Osteocyte (in vitro differentiated cells): ENCODE measurements at regions not wholly inside any gene's neighbourhood (a gene's known extent, or its start where the extent isn't known, plus 50 kb on each side); places are given as distances from the start of the nearest gene placed in this dataset.

Experiments
- DNase-seq: peaks from one replicate; pipeline ENCODE4 v3.0.0; 2021; ENCODE audit warnings: mixed read lengths; ENCODE audit not compliant: unreplicated experiment; ENCODE audit errors: extremely low spot score
- H3K27ac Mint-ChIP-seq: one replicate; pipeline ENCODE4 v1.8.0; 2021; ENCODE audit warnings: mild to moderate bottlenecking, mixed read lengths; ENCODE audit not compliant: unreplicated experiment
- H3K27me3 Mint-ChIP-seq: one replicate; pipeline ENCODE4 v1.8.0; 2021; ENCODE audit warnings: mixed read lengths; ENCODE audit not compliant: unreplicated experiment
- H3K36me3 Mint-ChIP-seq: one replicate; pipeline ENCODE4 v1.8.0; 2021; ENCODE audit warnings: mixed read lengths; ENCODE audit not compliant: unreplicated experiment
- H3K4me1 Mint-ChIP-seq: one replicate; pipeline ENCODE4 v1.8.0; 2021; ENCODE audit warnings: mixed read lengths; ENCODE audit not compliant: unreplicated experiment
- H3K4me3 Mint-ChIP-seq: one replicate; pipeline ENCODE4 v1.8.0; 2021; ENCODE audit warnings: mild to moderate bottlenecking, moderate library complexity, mixed read lengths; ENCODE audit not compliant: unreplicated experiment
- H3K9me3 Mint-ChIP-seq: one replicate; pipeline ENCODE4 v1.8.0; 2021; ENCODE audit warnings: mixed read lengths; ENCODE audit not compliant: unreplicated experiment
- TF ChIP-seq, protein P1 (sequence below): fragments of 200-600 bp; sonication (generic); IDR thresholded peaks from 2 replicates; pipeline ENCODE4 v1.5.0; 2021; ENCODE audit warnings: antibody characterized with exemption, mild to moderate bottlenecking, moderate library complexity

DNA sequence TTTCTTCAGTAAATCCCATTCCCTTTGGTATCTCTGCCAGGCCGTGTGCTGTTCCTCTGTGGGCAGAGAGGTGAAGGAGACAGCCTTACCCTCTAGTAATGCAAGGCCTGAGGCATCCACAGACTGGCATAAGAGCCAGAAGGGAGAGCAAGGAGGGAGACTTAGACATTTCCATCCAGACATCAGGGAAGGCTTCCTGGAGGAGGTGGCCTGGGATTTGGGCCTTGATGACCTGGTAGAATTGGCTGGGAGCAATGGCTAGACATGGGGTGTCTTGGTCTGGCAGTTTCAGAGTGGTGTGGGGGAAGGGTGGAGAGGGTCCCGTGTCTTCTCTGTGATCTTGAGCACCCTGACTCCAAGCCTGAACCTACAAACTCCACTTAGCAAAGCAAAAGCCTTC, 81.8 kb downstream of the RHOB start:
- peaks cover 40% of the 10 kb centered on the region for H3K4me1 Mint-ChIP-seq
- H3K9me3 Mint-ChIP-seq: no peaks in the 10 kb centered on the region
- no peak overlapping the region for H3K27ac Mint-ChIP-seq
- TF ChIP-seq, protein P1, sequence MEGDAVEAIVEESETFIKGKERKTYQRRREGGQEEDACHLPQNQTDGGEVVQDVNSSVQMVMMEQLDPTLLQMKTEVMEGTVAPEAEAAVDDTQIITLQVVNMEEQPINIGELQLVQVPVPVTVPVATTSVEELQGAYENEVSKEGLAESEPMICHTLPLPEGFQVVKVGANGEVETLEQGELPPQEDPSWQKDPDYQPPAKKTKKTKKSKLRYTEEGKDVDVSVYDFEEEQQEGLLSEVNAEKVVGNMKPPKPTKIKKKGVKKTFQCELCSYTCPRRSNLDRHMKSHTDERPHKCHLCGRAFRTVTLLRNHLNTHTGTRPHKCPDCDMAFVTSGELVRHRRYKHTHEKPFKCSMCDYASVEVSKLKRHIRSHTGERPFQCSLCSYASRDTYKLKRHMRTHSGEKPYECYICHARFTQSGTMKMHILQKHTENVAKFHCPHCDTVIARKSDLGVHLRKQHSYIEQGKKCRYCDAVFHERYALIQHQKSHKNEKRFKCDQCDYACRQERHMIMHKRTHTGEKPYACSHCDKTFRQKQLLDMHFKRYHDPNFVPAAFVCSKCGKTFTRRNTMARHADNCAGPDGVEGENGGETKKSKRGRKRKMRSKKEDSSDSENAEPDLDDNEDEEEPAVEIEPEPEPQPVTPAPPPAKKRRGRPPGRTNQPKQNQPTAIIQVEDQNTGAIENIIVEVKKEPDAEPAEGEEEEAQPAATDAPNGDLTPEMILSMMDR: no peak
- no peaks in the 10 kb centered on the region for H3K36me3 Mint-ChIP-seq
- H3K4me3 Mint-ChIP-seq: no peak overlapping the region
- DNase-seq: no peak
- H3K27me3 Mint-ChIP-seq: no peaks in the 10 kb centered on the region

DNA sequence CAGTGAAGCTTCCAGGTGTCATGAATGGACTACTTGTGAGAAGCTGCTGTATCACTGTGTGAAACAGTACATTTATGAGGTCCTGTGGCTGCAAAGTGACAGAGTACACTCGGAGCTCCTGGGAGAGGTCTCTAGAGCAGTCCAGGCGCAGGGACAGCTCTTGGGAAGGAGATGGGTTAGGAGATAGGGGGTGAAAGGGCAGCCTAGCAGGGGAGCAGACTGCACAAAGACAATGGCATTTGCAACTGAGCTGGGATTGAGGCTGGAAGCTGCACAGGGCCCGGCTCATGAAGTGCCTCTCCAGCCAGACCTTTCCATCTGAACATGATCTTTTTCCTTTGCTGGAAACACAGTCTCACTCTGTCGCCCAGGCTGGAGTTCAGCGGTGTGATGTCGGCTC, 83.6 kb downstream of the RHOB start:
- no peak overlapping the region for H3K4me3 Mint-ChIP-seq
- H3K9me3 Mint-ChIP-seq: no peaks in the 10 kb centered on the region
- H3K27me3 Mint-ChIP-seq: no peaks in the 10 kb centered on the region
- H3K36me3 Mint-ChIP-seq: no peaks in the 10 kb centered on the region
- peaks cover 30% of the 10 kb centered on the region for H3K4me1 Mint-ChIP-seq
- H3K27ac Mint-ChIP-seq: no peak overlapping the region
- no peak for DNase-seq
- TF ChIP-seq, protein P1: no peak

- Mint-ChIP-seq H3K27me3 (no peaks in the 10 kb centered on the region), H3K9me3 (no peaks in the 10 kb centered on the region), H3K4me3 (no peak overlapping the region), H3K27ac (no peak overlapping the region), H3K36me3 (no peaks in the 10 kb centered on the region), H3K4me1 (peaks cover 19% of the 10 kb centered on the region)
- TF ChIP-seq, protein P1: no peak
- no peak for DNase-seq
Observed at GRCh38 chr2:20531633-20532262, 84.9 kb downstream of the RHOB start.

DNA sequence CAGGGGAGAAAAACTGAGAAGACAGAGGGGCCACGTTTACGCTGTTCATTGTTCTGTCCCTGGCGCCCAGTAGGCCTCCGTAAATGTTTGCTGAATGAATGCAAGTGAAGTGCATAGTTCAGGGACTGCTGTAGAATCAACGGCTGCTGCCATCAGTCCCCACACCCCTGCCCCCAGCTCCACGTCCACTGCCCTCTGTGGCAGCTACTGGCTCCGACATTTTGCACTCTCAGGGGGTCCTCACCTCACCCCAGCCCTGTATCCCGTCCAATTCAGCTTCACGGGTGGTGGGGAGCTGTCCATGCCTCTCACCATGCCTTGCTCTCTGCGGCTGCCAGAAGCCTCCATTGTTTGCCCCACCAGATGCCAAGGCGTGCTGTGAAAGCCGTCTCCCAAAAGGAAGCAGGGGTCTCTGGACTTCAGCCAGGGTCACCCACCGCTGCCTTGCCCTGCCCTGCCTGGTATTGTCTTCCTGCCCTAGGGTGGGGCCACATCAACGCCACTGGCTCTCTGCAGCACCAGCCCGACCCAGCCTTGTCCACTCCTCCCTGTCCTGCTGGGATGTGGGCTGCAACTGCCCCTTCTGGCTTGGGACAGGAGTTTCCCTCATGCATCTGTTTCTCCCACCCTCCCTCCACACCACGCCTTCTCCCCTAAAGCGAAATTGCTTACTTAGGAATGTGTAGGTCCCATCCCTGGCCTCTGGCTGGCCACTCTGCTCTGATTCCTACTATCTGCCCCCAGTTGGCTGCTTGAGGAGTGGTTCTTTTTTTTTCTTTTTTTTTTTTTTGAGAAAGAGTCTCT, 86.0 kb downstream of the RHOB start:
- no peak overlapping the region for H3K4me3 Mint-ChIP-seq
- TF ChIP-seq, protein P1: no peak
- DNase-seq: no peak
- no peak overlapping the region for H3K27ac Mint-ChIP-seq
- H3K9me3 Mint-ChIP-seq: no peaks in the 10 kb centered on the region
- no peaks in the 10 kb centered on the region for H3K36me3 Mint-ChIP-seq
- H3K27me3 Mint-ChIP-seq: no peaks in the 10 kb centered on the region
- peaks cover 9% of the 10 kb centered on the region for H3K4me1 Mint-ChIP-seq

DNA sequence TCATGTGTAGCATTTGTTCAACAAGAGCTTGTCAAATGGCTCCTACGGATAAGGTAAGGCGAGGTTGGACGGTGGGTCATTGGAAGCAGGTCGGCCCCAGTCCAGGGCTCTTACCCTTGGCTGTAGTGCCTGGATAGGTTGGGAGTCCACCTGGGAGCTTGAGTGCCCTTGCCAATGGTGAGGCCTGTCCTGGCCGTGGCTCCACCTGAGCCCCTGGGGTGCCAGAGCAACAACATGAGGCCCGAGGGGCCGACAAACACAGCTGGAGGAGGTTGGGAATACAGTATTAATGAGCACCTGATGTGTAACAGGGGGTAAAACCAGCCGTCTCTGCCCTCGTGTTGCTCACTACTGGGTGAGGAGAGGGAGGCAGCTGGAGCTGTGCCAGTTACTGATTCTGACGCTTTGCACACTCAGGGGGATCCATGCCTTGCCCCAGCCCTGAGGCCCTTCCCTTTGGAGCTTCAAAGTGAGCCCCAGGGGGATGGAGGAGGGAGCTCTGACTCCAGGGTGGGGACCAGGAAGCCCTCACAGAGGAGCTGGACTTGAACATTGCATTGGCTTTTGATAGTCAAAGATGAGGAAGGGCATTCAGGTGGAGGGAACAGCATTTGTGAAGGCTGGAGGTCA, 87.2 kb downstream of the RHOB start:
- H3K4me3 Mint-ChIP-seq: no peak overlapping the region
- TF ChIP-seq, protein P1: no peak
- H3K9me3 Mint-ChIP-seq: no peaks in the 10 kb centered on the region
- H3K4me1 Mint-ChIP-seq: peaks cover 10% of the 10 kb centered on the region
- DNase-seq: no peak
- no peak overlapping the region for H3K27ac Mint-ChIP-seq
- H3K27me3 Mint-ChIP-seq: no peaks in the 10 kb centered on the region
- H3K36me3 Mint-ChIP-seq: no peaks in the 10 kb centered on the region
